K562 (cell line): ENCODE measurements at regions not wholly inside any gene's neighbourhood (a gene's known extent, or its start where the extent isn't known, plus 50 kb on each side); places are given as distances from the start of the nearest gene placed in this dataset.

Experiments
- ATAC-seq: fragments of 200-7000 bp; cut with Tn5 transposase; 3 replicates; pipeline ENCODE4 v1.9.1; 2020; ENCODE audit warnings: moderate library complexity
- BruUV-seq: library from RNA; stranded (reverse); fragments of 400-500 nt; replicated peaks from 2 replicates; lab custom pipeline; 2021; lab: Mats Ljungman, UMichigan
- CTCF ChIA-PET: fragments of 300-600 bp; formaldehyde crosslinking; extraction: SDS; loops from one replicate; lab custom pipeline; 2021; ENCODE audit warnings: low intra/inter-chr PET ratio; lab: Yijun Ruan, JAX
- POLR2A ChIA-PET: fragments of 300-600, 350-650 bp; sonication (Branson Sonifier 250); formaldehyde crosslinking; extraction: SDS; loops from one replicate; lab custom pipeline; 2021; ENCODE audit warnings: antibody characterized with exemption, inconsistent platforms; lab: Yijun Ruan, JAX
- DNase-seq, 4 experiments: peaks; one replicate each; pipeline versions ENCODE4 v3.0.0 to v3.0.0-alpha.2; 2011 to 2018; ENCODE audit warnings: low spot score in 3 of 4, mixed read lengths in 3 of 4; ENCODE audit errors: extremely low read depth in 1 of 4
- FAIRE-seq: peaks from 2 replicates; lab custom pipeline; 2011; peaks lifted over from hg19 to GRCh38; lab: Jason Lieb, UNC
- H2AFZ ChIP-seq: 2 replicates; pipeline ENCODE4 v1.6.0; 2011; ENCODE audit warnings: low read depth, low read length, control low read depth, inconsistent platforms
- H3K27ac ChIP-seq: fragments of 200-600 bp; 3 replicates; pipeline ENCODE4 v1.8.0; 2011; ENCODE audit warnings: low read depth, mild to moderate bottlenecking, control low read depth, inconsistent platforms, low read length, moderate library complexity, mixed read lengths; ENCODE audit errors: extremely low read depth
- H3K27me3 ChIP-seq, 2 experiments: fragments of 300-600 bp in 1 of 2; 2 replicates in 1 of 2; 3 replicates in 1 of 2; pipeline versions ENCODE4 v1.6.0 to v1.8.0; 2011; ENCODE audit warnings: inconsistent platforms in 2 of 2, low read length in 2 of 2, mild to moderate bottlenecking in 1 of 2, mixed read lengths in 1 of 2, moderate library complexity in 1 of 2; ENCODE audit not compliant: control insufficient read depth in 2 of 2, insufficient read depth in 2 of 2
- H3K36me3 ChIP-seq: fragments of 300-600 bp; 3 replicates; pipeline ENCODE4 v1.8.0; 2011; ENCODE audit warnings: mild to moderate bottlenecking, low read length, inconsistent platforms; ENCODE audit not compliant: control insufficient read depth, insufficient read depth
- H3K4me1 ChIP-seq, 2 experiments: fragments of 200-600 bp in 1 of 2; replicated peaks in 1 of 2; 2 replicates in 1 of 2; 3 replicates in 1 of 2; pipeline versions ENCODE4 v1.5.1 to v1.8.0; 2011; ENCODE audit warnings: inconsistent platforms in 2 of 2, low read length in 2 of 2, mild to moderate bottlenecking in 1 of 2, mixed read lengths in 1 of 2, moderate library complexity in 1 of 2; ENCODE audit not compliant: control insufficient read depth in 2 of 2, insufficient read depth in 2 of 2
- H3K4me2 ChIP-seq: 2 replicates; pipeline ENCODE4 v1.6.1; 2011; ENCODE audit warnings: low read length, control low read depth, inconsistent platforms, mixed read lengths; ENCODE audit not compliant: insufficient read depth
- H3K4me3 ChIP-seq: fragments of 200-600 bp; sonication (generic), shearing (Covaris generic); 2 replicates; pipeline ENCODE4 v1.5.1; 2016; ENCODE audit warnings: control low read depth, inconsistent platforms
- H3K79me2 ChIP-seq: fragments of 200-600 bp; 3 replicates; pipeline ENCODE4 v1.8.0; 2011; ENCODE audit warnings: low read length, inconsistent platforms; ENCODE audit not compliant: control insufficient read depth, insufficient read depth
- H3K9ac ChIP-seq, 2 experiments: 2 replicates each; pipeline versions ENCODE4 v1.6.0 to v1.6.1; 2011; ENCODE audit warnings: low read depth in 2 of 2, low read length in 2 of 2, control low read depth in 1 of 2, inconsistent platforms in 1 of 2, mild to moderate bottlenecking in 1 of 2, mixed read lengths in 1 of 2; ENCODE audit not compliant: insufficient read depth in 1 of 2
- H3K9me1 ChIP-seq: one replicate; pipeline ENCODE4 v1.6.0; 2011; ENCODE audit warnings: inconsistent platforms, mild to moderate bottlenecking, low read length, moderate library complexity; ENCODE audit not compliant: control insufficient read depth, insufficient read depth
- H3K9me3 ChIP-seq: replicated peaks from 2 replicates; pipeline ENCODE4 v1.5.1; 2011; ENCODE audit warnings: low read depth, low read length, inconsistent platforms; ENCODE audit not compliant: control insufficient read depth, insufficient read depth
- H4K20me1 ChIP-seq: replicated peaks from 2 replicates; pipeline ENCODE4 v1.6.1; 2011; ENCODE audit warnings: low read length, inconsistent platforms, mixed read lengths; ENCODE audit not compliant: control insufficient read depth, insufficient read depth
- CTCFL ChIP-seq: IDR thresholded peaks from 2 replicates; pipeline ENCODE4 v1.6.1; 2011; ENCODE audit warnings: borderline replicate concordance, low read depth, mild to moderate bottlenecking, moderate library complexity, low read length; ENCODE audit not compliant: insufficient read depth, poor library complexity, severe bottlenecking
- DLX4 ChIP-seq: fragments of 250-450 bp; sonication (Bioruptor Pico); IDR thresholded peaks from 2 replicates; pipeline ENCODE4 v1.6.1; 2021; ENCODE audit warnings: mild to moderate bottlenecking
- GATA2 ChIP-seq: sonication (generic); formaldehyde crosslinking; IDR thresholded peaks from 2 replicates; pipeline ENCODE4 v1.4.0; 2020; ENCODE audit warnings: mild to moderate bottlenecking, missing genetic modification reagents
- RBFOX2 ChIP-seq: fragments of 200-400 bp; formaldehyde crosslinking; IDR thresholded peaks from 2 replicates; pipeline ENCODE4 v1.6.1; 2017; ENCODE audit warnings: low read depth, mild to moderate bottlenecking, low read length, moderate library complexity
- SP1 ChIP-seq: sonication (generic); formaldehyde crosslinking; IDR thresholded peaks from 2 replicates; pipeline ENCODE4 v1.8.1; 2022; ENCODE audit warnings: mild to moderate bottlenecking, missing genetic modification reagents
- WGBS: fragments of 100-300 bp; shearing (Covaris generic); methylation state at CpG from one replicate; pipeline ENCODE4 v1.1.6; 2016; ENCODE audit warnings: low coverage, mixed read lengths; ENCODE audit not compliant: insufficient coverage; ENCODE audit errors: missing lambda C conversion rate; 5-methylcytosine and 5-hydroxymethylcytosine counted together
- in situ Hi-C: fragments of 300-500 bp; cut with MboI; formaldehyde crosslinking; loops from 4 replicates; pipeline ENCODE4 v1.15.0; 2018; ENCODE audit warnings: inconsistent platforms, mixed read lengths
- intact Hi-C: fragments of 100-400 bp; cut with micrococcal nuclease; formaldehyde crosslinking; loops from 2 replicates; pipeline ENCODE4 v1.14.2; 2022

- no peak for TF ChIP-seq CTCFL
- no peak for TF ChIP-seq SP1 (CRISPR knock-in tag)
- TF ChIP-seq GATA2 (CRISPR knock-in tag): no peak
Measured at GRCh38 chr1:56357927-56358690, 221.3 kb downstream of the PLPP3 start (continued).

GRCh38 chr1:56356376-56356990 lies 222.9 kb downstream of the PLPP3 start:
- 2% methylated on average over 11 of the region's 11 CpGs for WGBS
- ATAC-seq (no peak), DNase-seq (no peak)
- H3K36me3 ChIP-seq: no peaks in the 10 kb centered on the region
- no peak overlapping the region for H3K9ac ChIP-seq
- no TSS peak for BruUV-seq
- H2AFZ ChIP-seq: no peak overlapping the region
- no peaks in the 10 kb centered on the region for H3K79me2 ChIP-seq
- intact Hi-C loops: no loop called here
- POLR2A ChIA-PET: no interaction called here
- in situ Hi-C loops: no loop called here
- TF ChIP-seq RBFOX2 (no peak), DLX4 (CRISPR knock-in tag) (no peak)
- TF ChIP-seq, all 486 proteins: peak for 0
- Histone ChIP-seq H4K20me1 (no peaks in the 10 kb centered on the region), H3K4me3 (no peak overlapping the region), H3K27me3 (no peaks in the 10 kb centered on the region), H3K9me1 (no peaks in the 10 kb centered on the region), H3K9me3 (no peaks in the 10 kb centered on the region), H3K27ac (no peak overlapping the region), H3K4me2 (no peak overlapping the region), H3K4me1 (no peaks in the 10 kb centered on the region)
- CTCF ChIA-PET: no interaction called here
- no peak for FAIRE-seq
